Activated CD8-positive, alpha-beta T cell treated with anti-CD3 and anti-CD28 coated beads for 36 hours (primary cell): ENCODE measurements at regions not wholly inside any gene's neighbourhood (a gene's known extent, or its start where the extent isn't known, plus 50 kb on each side); places are given as distances from the start of the nearest gene placed in this dataset.
"Not testable (repeated sequence)": the region's sequence is repeated elsewhere in the genome, so short reads cannot be mapped to it uniquely, and the experiment has no call there.

Experiments
- ATAC-seq: fragments of 200-7000 bp; cut with Tn5 transposase; one replicate; pipeline ENCODE4 v1.10.0; 2021; ENCODE audit warnings: mild to moderate bottlenecking, moderate library complexity
- CTCF ChIA-PET: fragments of 350-600 bp; sonication (Branson Sonifier 250); formaldehyde crosslinking; loops from one replicate; lab custom pipeline; 2021; ENCODE audit warnings: antibody characterized with exemption; lab: Charles Lee
- POLR2A ChIA-PET: fragments of 350-600 bp; sonication (Branson Sonifier 250); formaldehyde crosslinking; loops from one replicate; lab custom pipeline; 2021; ENCODE audit warnings: antibody characterized with exemption; lab: Charles Lee
- DNase-seq: peaks from one replicate; pipeline ENCODE4 v3.0.0-alpha.2; 2020
- H3K27ac Mint-ChIP-seq: one replicate; pipeline ENCODE4 v1.8.0; 2021; ENCODE audit warnings: mild to moderate bottlenecking, mixed read lengths
- H3K27me3 Mint-ChIP-seq: one replicate; pipeline ENCODE4 v1.8.0; 2021; ENCODE audit warnings: mixed read lengths
- H3K36me3 Mint-ChIP-seq: one replicate; pipeline ENCODE4 v1.8.0; 2021; ENCODE audit warnings: low read depth, mixed read lengths
- H3K4me1 Mint-ChIP-seq: one replicate; pipeline ENCODE4 v1.8.0; 2021; ENCODE audit warnings: low read depth, mixed read lengths
- H3K4me3 Mint-ChIP-seq: one replicate; pipeline ENCODE4 v1.8.0; 2021; ENCODE audit warnings: mild to moderate bottlenecking, moderate library complexity, mixed read lengths
- H3K9me3 Mint-ChIP-seq: one replicate; pipeline ENCODE4 v1.8.0; 2021; ENCODE audit warnings: mixed read lengths
- CTCF ChIP-seq: fragments of 200-600 bp; IDR thresholded peaks from one replicate; pipeline ENCODE4 v1.8.0; 2022; ENCODE audit warnings: antibody characterized with exemption, mild to moderate bottlenecking
- intact Hi-C: fragments of 100-400 bp; cut with micrococcal nuclease; formaldehyde crosslinking; loops from one replicate; pipeline ENCODE4 v1.10.0; 2022

- Mint-ChIP-seq H3K4me3 (no peak overlapping the region), H3K9me3 (no peaks in the 10 kb centered on the region), H3K27ac (no peak overlapping the region), H3K27me3 (peaks cover 1% of the 10 kb centered on the region), H3K36me3 (no peaks in the 10 kb centered on the region), H3K4me1 (no peaks in the 10 kb centered on the region)
- no peak for ATAC-seq
- DNase-seq = no peak
- ChIA-PET CTCF (no interaction called here), POLR2A (no interaction called here)
- no peak for TF ChIP-seq CTCF
- intact Hi-C loops = no loop called here
These were observed 183.4 kb downstream of the FBXO4 start for GRCh38 chr5:42108468-42108867.

DNA sequence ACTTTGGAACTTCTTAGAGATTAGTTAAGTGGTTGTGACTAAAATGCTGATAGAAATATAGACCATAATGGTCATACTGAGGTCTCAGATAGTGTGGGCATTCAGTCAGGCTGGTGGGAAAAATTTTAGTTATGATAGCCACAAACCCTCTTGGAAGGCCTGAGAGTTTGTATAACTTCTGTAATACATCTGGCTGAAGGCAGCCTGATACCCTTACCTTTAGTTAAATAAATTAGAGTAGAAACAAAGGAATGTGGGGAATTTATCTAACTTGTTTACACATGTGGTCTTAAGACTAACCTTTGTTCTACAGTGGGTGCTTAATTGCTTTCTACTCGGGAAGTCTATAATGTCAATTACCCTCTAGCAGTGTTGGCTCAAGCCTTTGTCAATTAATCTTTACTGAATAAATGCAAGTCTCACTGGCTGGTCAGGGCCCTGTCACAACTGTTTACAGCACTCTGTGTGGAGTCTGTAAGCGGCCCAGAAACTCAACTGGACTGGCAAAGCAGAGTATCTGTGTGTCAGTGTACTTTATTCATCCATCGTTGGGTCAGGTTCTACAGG, 184.0 kb downstream of the FBXO4 start:
- no peak overlapping the region for H3K27ac Mint-ChIP-seq
- no peaks in the 10 kb centered on the region for H3K4me1 Mint-ChIP-seq
- H3K27me3 Mint-ChIP-seq = peaks cover 1% of the 10 kb centered on the region
- DNase-seq (no peak), ATAC-seq (no peak)
- ChIA-PET CTCF (no interaction called here), POLR2A (no interaction called here)
- TF ChIP-seq CTCF = no peak
- H3K9me3 Mint-ChIP-seq = no peaks in the 10 kb centered on the region
- H3K4me3 Mint-ChIP-seq = no peak overlapping the region
- intact Hi-C loops = no loop called here
- no peaks in the 10 kb centered on the region for H3K36me3 Mint-ChIP-seq

DNA sequence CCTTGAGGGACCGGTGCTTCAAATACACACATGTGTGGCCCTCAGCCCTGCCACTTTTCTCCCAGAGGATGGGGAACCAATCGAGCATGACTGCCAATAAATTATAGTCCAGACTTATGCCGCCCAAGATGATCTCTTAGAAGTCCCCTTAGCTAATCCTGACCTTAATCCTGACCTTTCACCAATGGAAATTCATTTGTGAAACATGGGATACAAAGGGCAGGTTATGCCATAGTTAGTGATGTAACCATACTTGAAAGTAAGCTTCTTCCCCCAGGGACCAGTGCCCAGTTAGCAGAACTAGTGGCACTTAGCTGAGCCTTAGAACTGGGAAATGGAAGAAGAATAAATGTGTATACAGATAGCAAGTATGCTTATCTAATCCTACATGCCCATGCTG, 190.6 kb downstream of the FBXO4 start:
- CTCF ChIA-PET, ATAC-seq, H3K27ac Mint-ChIP-seq, H3K9me3 Mint-ChIP-seq, H3K4me3 Mint-ChIP-seq, DNase-seq, H3K36me3 Mint-ChIP-seq, H3K4me1 Mint-ChIP-seq, H3K27me3 Mint-ChIP-seq, POLR2A ChIA-PET, intact Hi-C loops: not testable (repeated sequence)

DNA sequence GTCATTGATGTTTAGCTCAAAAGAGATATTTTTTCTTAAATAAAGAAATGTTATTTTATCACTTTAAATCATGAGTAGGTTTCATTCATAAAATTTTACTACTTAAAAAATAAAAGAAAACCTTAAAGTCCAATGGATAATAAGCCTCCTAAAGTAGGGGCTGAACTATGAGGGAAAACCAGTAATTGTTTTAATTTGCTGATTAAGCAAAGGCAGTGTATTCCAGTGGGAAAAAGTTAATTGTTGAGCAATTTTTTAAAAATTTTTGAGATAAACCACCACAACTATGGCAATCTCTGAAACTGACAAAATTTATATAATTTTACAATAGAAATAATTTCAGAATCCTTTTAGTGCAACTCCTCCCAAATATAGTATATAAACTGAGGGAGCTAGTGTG, 195.0 kb downstream of the FBXO4 start:
- H3K4me3 Mint-ChIP-seq = no peak overlapping the region
- no peaks in the 10 kb centered on the region for H3K9me3 Mint-ChIP-seq

GRCh38 chr5:42121401-42121800, 196.3 kb downstream of the FBXO4 start:
- H3K4me3 Mint-ChIP-seq = no peak overlapping the region

More for the DNA sequence above, 195.0 kb downstream of the FBXO4 start:
- intact Hi-C loops = no loop called here
- Mint-ChIP-seq H3K27me3 (no peaks in the 10 kb centered on the region), H3K4me1 (no peaks in the 10 kb centered on the region), H3K27ac (no peak overlapping the region), H3K36me3 (no peaks in the 10 kb centered on the region)
- DNase-seq (no peak), ATAC-seq (no peak)
- TF ChIP-seq CTCF = no peak
- ChIA-PET CTCF (no interaction called here), POLR2A (no interaction called here)

More at GRCh38 chr5:42121401-42121800, 196.3 kb downstream of the FBXO4 start:
- Mint-ChIP-seq H3K27me3 (no peaks in the 10 kb centered on the region), H3K4me1 (no peaks in the 10 kb centered on the region), H3K9me3 (no peaks in the 10 kb centered on the region), H3K27ac (no peak overlapping the region), H3K36me3 (no peaks in the 10 kb centered on the region)
- DNase-seq = no peak
- POLR2A ChIA-PET = no interaction called here
- intact Hi-C loops = no loop called here
- CTCF ChIA-PET = no interaction called here
- TF ChIP-seq CTCF = no peak
- ATAC-seq = no peak
